HG03575 (cell line): ENCODE measurements at regions not wholly inside any gene's neighbourhood (a gene's known extent, or its start where the extent isn't known, plus 50 kb on each side); places are given as distances from the start of the nearest gene placed in this dataset.
"Not testable (repeated sequence)": the region's sequence is repeated elsewhere in the genome, so short reads cannot be mapped to it uniquely, and the experiment has no call there.

ENCODE experiments used
- ATAC-seq: cut with Tn5 transposase; IDR thresholded peaks from one replicate; pipeline ENCODE4 v1.9.1; 2021; ENCODE audit not compliant: unreplicated experiment, insufficient number of reproducible peaks, low FRiP score; ENCODE audit errors: extremely low read depth

DNA sequence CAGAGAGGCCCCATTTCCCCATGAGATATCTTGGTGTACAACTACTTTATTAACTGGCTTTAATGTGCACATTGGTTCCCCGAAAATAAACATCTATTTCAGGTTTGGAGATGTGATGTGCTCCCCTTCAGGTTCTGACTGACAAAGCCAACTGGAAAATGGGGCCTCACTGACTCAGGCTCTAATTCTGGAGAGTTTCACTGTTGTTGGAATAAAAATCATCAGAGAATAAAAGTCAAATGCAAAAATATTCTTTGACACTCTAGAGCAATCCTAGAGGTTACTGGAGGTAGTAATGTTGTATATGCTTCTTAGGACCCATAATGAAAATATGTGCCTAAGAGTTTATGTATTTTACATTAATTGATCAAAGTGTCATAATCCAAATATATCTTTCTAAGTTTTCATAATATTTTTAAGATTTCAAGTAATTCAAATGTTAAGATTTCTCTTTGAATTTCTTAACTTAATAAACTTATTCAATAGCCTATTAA lies 189.9 kb upstream of the COL3A1 start:
- no peak for ATAC-seq

- ATAC-seq, result no peak
Measured at GRCh38 chr2:188785061-188785460, 189.1 kb upstream of the COL3A1 start.

- ATAC-seq, result no peak
Measured at GRCh38 chr2:188785490-188785889, 188.7 kb upstream of the COL3A1 start.

DNA sequence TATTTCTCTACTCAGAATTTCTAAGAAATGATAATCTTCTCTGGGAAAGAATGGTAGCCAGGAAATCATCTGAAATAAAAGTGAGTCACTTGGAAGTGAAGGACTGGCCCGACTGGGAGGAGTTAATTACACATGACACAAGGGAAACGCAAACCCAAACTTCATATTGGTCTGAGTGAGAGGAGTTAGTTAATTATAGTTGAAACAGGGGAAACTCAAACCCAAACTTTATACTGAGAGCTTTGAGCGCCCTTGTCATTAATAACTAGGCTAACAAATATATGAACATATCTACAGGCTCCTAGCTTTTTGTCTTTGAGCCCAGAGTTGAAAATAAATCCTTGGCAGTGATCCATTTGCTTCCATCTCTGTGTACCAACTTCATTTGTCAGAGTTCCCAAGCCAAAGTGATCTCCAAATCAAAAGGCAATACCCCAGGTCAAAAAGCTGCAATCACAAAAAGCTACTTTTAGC lies 187.8 kb upstream of the COL3A1 start:
- no peak for ATAC-seq

DNA sequence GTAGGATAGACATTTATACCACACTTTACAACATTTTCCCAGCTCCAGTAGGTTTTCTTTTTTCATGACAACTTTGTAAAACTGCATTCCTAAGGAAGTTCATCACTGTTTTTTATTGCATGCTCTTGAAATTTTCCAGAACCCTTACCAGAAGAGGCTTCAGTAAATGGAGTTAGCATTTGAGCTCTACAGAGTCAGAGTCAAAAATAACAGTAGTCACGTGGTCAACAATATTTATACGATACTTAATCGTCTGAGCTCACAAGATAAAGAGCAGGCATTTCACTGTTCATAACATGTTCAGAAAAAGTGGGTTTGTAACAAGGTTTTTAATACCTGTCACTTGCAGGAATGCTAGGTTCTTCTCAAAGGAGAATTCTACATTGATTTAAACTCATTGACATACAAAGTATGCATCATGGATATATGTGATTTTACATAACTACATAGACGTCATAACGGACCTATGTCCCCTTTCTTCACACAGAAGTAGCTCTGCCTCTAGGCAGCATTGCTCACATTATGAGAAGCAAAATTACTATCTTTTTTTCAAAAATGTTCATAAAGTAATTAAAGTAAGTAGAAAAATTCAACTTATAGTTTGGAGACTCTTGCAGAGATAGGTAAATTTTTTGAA lies 187.0 kb upstream of the COL3A1 start:
- ATAC-seq, result no peak

DNA sequence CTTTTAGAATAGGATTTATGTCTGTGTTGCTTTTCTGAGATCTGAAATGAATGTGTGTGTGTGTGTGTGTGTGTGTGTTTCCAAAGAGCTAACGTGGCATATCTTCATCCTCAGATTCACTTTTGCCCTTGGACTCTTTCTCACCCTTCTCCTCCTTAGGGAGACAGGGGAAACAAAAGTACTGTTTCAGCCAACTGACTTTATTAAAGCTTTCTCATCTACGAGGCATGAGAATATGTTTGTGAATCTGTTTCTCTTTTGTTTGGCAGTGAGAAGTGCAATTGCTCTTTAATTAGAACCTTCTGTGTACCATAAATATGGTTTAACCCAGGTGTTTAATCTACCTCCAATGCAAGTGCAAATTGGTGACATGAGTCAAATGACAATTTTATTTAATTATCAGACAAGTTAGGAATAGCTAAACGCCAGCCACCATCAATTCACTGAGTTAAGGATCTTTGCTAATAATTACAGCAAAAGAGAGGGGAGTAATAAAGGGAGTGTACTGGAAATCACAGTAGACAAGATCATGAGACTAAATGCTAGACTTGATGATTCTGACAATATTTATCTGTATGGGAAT lies 186.4 kb upstream of the COL3A1 start:
- no peak for ATAC-seq

DNA sequence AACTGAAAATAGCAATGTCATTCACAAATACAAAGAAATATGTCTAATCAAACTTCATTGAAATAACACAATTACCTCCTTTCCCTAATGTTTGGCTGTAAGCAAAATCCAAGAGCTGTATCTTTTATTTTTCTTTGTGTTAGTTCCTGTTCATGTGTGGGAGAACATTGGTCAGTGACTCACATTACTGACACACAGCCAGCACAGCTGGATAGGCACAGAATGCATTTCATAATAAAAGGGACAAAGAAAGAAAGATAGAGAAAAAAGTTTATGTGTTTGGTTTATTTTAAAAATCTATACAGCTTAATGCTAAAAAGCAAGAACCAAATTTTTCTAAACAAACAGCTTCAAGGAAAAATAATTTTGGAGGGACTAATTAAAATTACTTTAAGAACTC lies 185.6 kb upstream of the COL3A1 start:
- ATAC-seq, result no peak

DNA sequence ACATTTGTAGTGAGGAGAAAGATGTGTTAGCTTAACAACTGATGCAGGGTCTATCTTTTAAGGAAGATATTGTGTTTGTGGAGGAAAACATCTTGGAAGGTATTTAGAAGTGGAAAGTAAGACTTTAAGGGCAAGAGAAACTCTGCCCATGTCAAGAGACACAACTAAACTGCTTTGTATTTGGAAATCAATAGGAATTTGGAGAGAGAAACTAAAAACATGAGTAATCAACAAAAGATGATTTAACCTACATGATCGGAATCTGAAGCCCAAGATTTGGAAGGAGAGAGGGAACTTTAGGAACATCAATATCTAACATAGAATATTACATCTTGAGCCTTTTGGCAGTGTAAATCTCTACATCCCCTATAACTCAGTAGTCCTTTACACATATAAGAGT lies 184.2 kb upstream of the COL3A1 start:
- ATAC-seq, result no peak

DNA sequence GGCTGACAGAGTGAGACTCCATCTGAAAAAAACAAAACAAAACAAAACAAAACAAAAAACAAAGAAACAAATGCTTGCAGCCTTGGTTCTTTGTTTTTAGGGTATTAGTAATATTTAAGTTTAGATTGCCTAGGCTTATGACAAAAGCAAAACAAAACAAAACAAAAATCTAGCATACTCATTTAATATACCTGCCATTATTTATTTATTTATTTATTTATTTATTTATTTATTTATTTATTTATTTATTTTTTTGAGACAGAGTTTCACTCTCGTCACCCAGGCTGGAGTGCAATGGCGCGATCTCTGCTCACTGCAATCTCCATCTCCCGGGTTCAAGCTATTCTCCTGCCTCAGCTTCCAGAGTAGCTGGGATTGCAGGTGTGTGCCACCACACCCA lies 179.7 kb upstream of the COL3A1 start:
- ATAC-seq, result not testable (repeated sequence)

GRCh38 chr2:188795762-188796161 lies 178.4 kb upstream of the COL3A1 start:
- no peak for ATAC-seq

DNA sequence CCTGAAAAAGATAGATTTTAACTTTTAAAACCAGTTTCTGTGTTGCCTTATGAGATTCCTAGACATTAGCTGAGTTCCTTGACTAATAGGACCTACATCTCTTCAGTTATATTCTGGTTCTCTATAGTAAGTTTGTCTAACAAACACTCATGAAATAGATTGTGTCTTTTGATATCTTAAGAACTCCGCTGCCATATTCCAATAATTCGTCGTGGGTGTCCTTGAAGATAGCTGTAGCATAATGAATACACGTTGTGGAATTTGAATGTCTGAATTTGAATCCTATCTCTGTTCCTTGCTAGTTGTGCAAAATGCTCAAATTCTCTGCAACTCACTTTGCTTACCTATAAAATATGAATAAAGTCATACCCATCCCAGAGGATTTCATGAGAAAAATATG lies 176.8 kb upstream of the COL3A1 start:
- no peak for ATAC-seq

- ATAC-seq, result no peak
Measured at GRCh38 chr2:188798159-188798558, 176.0 kb upstream of the COL3A1 start.

DNA sequence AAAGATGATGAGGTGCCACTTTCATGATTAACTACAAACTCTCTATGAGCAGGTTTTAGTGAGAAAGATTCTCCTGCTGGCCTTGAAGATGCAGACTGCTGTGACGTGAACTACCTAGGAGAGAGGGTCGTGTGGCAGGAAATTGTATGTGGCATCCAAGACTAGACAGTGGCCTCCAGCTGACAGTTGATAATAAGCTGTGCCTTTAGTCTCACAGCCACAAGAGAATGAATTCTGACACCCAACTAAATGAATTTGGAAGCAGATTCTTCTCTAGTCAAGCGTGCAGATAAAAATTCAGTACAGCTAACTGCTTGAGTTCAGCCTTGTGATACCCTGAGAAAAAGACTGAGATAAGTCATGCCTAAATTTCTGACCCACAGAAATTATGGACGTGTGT lies 169.0 kb upstream of the COL3A1 start:
- no peak for ATAC-seq

GRCh38 chr2:188808947-188809355 lies 165.2 kb upstream of the COL3A1 start:
- ATAC-seq, result no peak

- no peak for ATAC-seq
Measured at GRCh38 chr2:188810586-188810985, 163.6 kb upstream of the COL3A1 start.

- no peak for ATAC-seq
Measured at GRCh38 chr2:188811522-188811921, 162.7 kb upstream of the COL3A1 start.

GRCh38 chr2:188813315-188813714 lies 160.9 kb upstream of the COL3A1 start:
- ATAC-seq, result no peak

- no peak for ATAC-seq
Measured at GRCh38 chr2:188813857-188814256, 160.3 kb upstream of the COL3A1 start.

GRCh38 chr2:188819011-188819410 lies 155.2 kb upstream of the COL3A1 start:
- ATAC-seq, result no peak

GRCh38 chr2:188819792-188820191 lies 154.4 kb upstream of the COL3A1 start:
- no peak for ATAC-seq

GRCh38 chr2:188820576-188820975 lies 153.6 kb upstream of the COL3A1 start:
- ATAC-seq, result no peak
